GM03348 (cell line): ENCODE measurements at regions not wholly inside any gene's neighbourhood (a gene's known extent, or its start where the extent isn't known, plus 50 kb on each side); places are given as distances from the start of the nearest gene placed in this dataset.

Experiments
- DNase-seq: peaks from one replicate; pipeline ENCODE4 v3.0.0; 2012; ENCODE audit warnings: low spot score

- DNase-seq: no peak
Measured at GRCh38 chr6:30272032-30272431, 54.7 kb upstream of the TRIM39 start.

DNA sequence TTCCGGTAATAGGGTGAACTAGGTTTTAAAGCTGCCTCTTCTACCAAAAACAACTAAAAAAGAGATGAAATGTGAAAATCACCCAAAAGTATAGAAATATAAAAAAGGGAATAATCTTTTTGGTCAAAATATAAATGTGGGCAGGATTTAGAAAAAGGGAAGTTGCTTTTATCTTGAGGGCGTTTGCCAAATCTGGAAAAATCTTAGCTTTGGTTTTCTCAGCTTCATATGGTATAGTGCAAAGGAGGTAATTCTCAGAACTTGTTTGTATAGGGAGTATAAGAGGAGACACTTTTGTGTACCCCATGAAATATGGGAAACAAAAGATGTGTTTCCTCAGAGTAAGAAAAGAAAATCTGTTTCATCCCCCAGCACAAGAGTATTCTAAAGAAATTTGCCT, 54.2 kb upstream of the TRIM26 start:
- DNase-seq: no peak

DNA sequence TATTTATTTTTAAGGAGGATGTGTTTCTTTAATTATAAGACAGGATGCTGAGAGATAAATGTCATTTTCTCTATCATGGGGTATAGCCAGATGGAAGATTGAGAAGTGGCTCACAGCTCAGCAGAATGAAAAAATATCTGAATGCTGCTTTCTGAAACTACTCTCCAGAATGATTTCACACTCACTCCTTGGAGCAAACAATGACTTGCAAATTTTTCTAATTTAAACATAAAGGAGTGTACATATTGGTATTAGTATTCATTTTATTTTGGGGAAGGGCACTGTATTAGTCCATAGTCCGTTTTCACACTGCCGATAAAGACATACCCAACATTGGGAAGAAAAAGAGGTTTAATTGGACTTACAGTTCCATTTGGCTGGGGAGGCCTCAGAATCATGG, 52.4 kb upstream of the TRIM26 start:
- DNase-seq: no peak

DNA sequence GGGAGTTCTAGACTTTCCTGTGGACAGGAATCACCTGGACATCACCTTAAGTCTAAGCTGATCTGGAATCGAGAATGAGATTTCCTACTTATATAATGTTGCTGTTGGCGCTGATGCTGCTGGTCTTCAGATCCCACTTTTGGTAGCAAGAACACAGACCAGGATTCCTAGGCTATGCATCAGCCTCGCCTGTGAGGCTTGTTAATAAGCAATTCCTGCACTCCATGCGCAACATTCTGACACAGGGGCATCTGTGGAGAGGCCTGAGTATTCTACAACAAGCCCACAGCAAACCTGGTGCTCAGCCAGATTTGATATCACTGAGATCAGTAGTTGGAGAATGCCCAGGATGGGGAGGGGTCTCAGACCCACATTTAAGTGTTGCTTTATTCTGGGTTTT, 52.0 kb upstream of the TRIM26 start:
- DNase-seq: no peak

DNA sequence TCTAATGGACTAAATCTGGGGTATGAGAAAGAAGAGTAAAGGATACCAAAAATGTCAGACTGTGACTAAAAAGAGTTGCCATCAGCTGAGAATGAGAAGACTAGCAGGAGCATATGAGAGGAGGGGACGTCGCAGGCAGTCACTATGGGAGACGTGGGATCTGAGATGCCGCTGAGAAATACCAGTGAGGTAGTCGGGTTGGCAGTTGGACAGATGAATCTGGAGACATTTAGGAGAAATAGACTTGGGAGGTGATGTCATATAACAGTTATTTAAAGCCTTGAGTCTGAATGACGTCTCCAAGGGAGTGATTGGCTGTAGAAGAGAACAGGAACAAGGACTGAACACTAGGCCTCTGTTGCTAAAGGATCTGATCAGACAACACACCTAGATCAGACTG, 51.5 kb upstream of the TRIM26 start:
- peak; percentile 30 for DNase-seq

GRCh38 chr6:30263734-30264133, 50.5 kb upstream of the TRIM26 start:
- peak; percentile 51 for DNase-seq
